CD4-positive, alpha-beta T cell (primary cell): ENCODE measurements at regions not wholly inside any gene's neighbourhood (a gene's known extent, or its start where the extent isn't known, plus 50 kb on each side); places are given as distances from the start of the nearest gene placed in this dataset.

ENCODE experiments used
- ATAC-seq: fragments of 200-7000 bp; cut with Tn5 transposase; one replicate; pipeline ENCODE4 v1.10.0; 2022; ENCODE audit warnings: mild to moderate bottlenecking; ENCODE audit not compliant: poor library complexity
- CTCF ChIA-PET: fragments of 350-600 bp; sonication (Branson Sonifier 250); formaldehyde crosslinking; loops from one replicate; lab custom pipeline; 2021; ENCODE audit warnings: antibody characterized with exemption, inconsistent platforms; lab: Charles Lee
- POLR2A ChIA-PET: fragments of 350-600 bp; sonication (Branson Sonifier 250); formaldehyde crosslinking; loops from one replicate; lab custom pipeline; 2021; ENCODE audit warnings: antibody characterized with exemption, inconsistent platforms; lab: Charles Lee
- DNase-seq, 14 experiments: peaks; one replicate each; pipeline ENCODE4 v3.0.0-alpha.2; 2013 to 2020; ENCODE audit warnings: mixed read lengths in 2 of 14
- H3K27ac ChIP-seq, 2 donors: one replicate each; pipeline versions ENCODE4 v1.5.1 to v1.7.0; 2013; ENCODE audit warnings: low read length in 2 of 2, low read depth in 1 of 2, mild to moderate bottlenecking in 1 of 2
- H3K27me3 ChIP-seq, 2 experiments: 1 replicate in 1 of 2; 2 replicates in 1 of 2; pipeline versions ENCODE4 v1.6.1 to v1.7.0; 2013; ENCODE audit warnings: low read length in 2 of 2, control low read depth in 1 of 2, mild to moderate bottlenecking in 1 of 2, moderate library complexity in 1 of 2; ENCODE audit not compliant: insufficient read depth in 2 of 2, control insufficient read depth in 1 of 2
- H3K36me3 ChIP-seq: one replicate; pipeline ENCODE4 v1.6.1; 2013; ENCODE audit warnings: low read length, control low read depth; ENCODE audit not compliant: insufficient read depth
- H3K4me1 ChIP-seq: one replicate; pipeline ENCODE4 v1.6.1; 2013; ENCODE audit warnings: low read length, control low read depth; ENCODE audit not compliant: insufficient read depth
- H3K4me3 ChIP-seq: one replicate; pipeline ENCODE4 v1.5.1; 2013; ENCODE audit warnings: mild to moderate bottlenecking, low read length, moderate library complexity
- H3K9me3 ChIP-seq, 2 experiments: 1 replicate in 1 of 2; 2 replicates in 1 of 2; pipeline versions ENCODE4 v1.6.1 to v1.7.0; 2013; ENCODE audit warnings: low read length in 2 of 2, mild to moderate bottlenecking in 2 of 2, control low read depth in 1 of 2, moderate library complexity in 1 of 2; ENCODE audit not compliant: control insufficient read depth in 1 of 2, insufficient read depth in 1 of 2
- H3K27ac Mint-ChIP-seq: one replicate; pipeline ENCODE4 v1.8.0; 2020; ENCODE audit warnings: mixed read lengths
- H3K27me3 Mint-ChIP-seq: one replicate; pipeline ENCODE4 v1.8.0; 2021; ENCODE audit warnings: mixed read lengths
- H3K36me3 Mint-ChIP-seq: one replicate; pipeline ENCODE4 v1.8.0; 2021; ENCODE audit warnings: low read depth, mixed read lengths
- H3K4me1 Mint-ChIP-seq: one replicate; pipeline ENCODE4 v1.8.0; 2021; ENCODE audit warnings: low read depth, mixed read lengths
- H3K4me3 Mint-ChIP-seq: one replicate; pipeline ENCODE4 v1.8.0; 2020; ENCODE audit warnings: mild to moderate bottlenecking, mixed read lengths
- H3K9me3 Mint-ChIP-seq: one replicate; pipeline ENCODE4 v1.8.0; 2020; ENCODE audit warnings: mixed read lengths
- CTCF ChIP-seq: fragments of 200-600 bp; IDR thresholded peaks from one replicate; pipeline ENCODE4 v1.8.0; 2022; ENCODE audit warnings: antibody characterized with exemption, mild to moderate bottlenecking
- intact Hi-C, 2 experiments: fragments of 100-400 bp; cut with DNase I in 1 of 2; cut with micrococcal nuclease in 1 of 2; formaldehyde crosslinking; loops; one replicate each; pipeline versions ENCODE4 v1.15.1 to v1.9.0; 2023 to 2025; cut with DNase I, micrococcal nuclease

DNA sequence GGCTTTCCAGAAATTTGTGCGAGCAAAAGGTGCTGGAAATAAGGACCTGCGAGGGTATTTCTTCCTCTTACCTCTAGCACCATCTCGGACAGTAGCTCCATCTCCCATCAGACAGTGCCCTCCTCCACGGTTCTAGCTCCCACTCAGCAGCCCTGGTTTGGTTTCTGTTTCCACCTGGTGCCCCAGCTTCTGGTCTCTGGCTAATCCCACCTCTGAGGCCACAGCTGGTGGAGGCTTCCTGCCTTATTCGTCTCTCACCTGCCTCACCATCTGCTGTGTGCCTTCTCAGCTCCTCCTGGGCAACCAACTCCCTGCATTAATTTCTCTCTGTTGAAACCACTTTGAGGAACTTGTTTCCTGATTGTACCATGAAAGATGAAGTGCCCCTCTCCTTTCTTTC, 162.4 kb upstream of the CDYL start:
- POLR2A ChIA-PET, result no interaction called here

DNA sequence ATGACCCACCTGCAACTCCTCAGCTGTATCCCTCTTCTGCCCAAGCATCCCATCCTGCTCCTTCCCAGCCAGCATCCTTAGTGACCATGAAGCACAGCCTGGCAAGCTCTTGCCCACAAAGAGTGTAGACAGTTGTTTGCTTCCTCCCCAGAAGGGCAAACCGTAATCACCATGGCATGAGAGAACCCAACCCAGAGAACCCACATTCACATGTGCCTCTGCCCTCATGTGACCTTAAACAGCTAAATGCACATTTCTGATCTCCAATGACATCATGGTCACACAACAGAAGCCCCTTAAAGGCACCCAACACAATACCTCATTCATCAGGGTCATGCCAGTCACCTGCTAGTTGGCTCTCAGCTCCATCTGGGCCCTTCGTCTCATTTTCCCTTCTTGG, 162.8 kb upstream of the CDYL start:
- H3K27ac Mint-ChIP-seq, result no peak overlapping the region
- ATAC-seq (no peak), DNase-seq (no peak)
- peaks cover 4% of the 10 kb centered on the region for H3K4me1 Mint-ChIP-seq
- TF ChIP-seq CTCF, result no peak
- H3K4me1 ChIP-seq, result peaks cover 7% of the 10 kb centered on the region
- no peaks in the 10 kb centered on the region for H3K9me3 Mint-ChIP-seq
- POLR2A ChIA-PET, result no interaction called here
- H3K4me3 Mint-ChIP-seq, result no peak overlapping the region
- no peaks in the 10 kb centered on the region for H3K36me3 Mint-ChIP-seq
- intact Hi-C loops, result no loop called here
- H3K27ac ChIP-seq, result no peak overlapping the region
- no peaks in the 10 kb centered on the region for H3K36me3 ChIP-seq
- no peaks in the 10 kb centered on the region for H3K27me3 ChIP-seq
- peaks cover 10% of the 10 kb centered on the region for H3K27me3 Mint-ChIP-seq
- CTCF ChIA-PET, result no interaction called here
- H3K9me3 ChIP-seq, result peaks cover 0 to 6% of the 10 kb centered on the region in 2 experiments
- H3K4me3 ChIP-seq, result no peak overlapping the region

More for the DNA sequence above, 162.4 kb upstream of the CDYL start:
- no peak for TF ChIP-seq CTCF
- no peaks in the 10 kb centered on the region for H3K9me3 Mint-ChIP-seq
- peaks cover 4% of the 10 kb centered on the region for H3K4me1 Mint-ChIP-seq
- intact Hi-C loops, result no loop called here
- DNase-seq (no peak), ATAC-seq (no peak)
- peaks cover 10% of the 10 kb centered on the region for H3K27me3 Mint-ChIP-seq
- H3K9me3 ChIP-seq, result peaks cover 0 to 2% of the 10 kb centered on the region in 2 experiments
- no peaks in the 10 kb centered on the region for H3K36me3 ChIP-seq
- no peaks in the 10 kb centered on the region for H3K27me3 ChIP-seq
- H3K4me1 ChIP-seq, result peaks cover 7% of the 10 kb centered on the region
- H3K4me3 ChIP-seq, result no peak overlapping the region
- no peaks in the 10 kb centered on the region for H3K36me3 Mint-ChIP-seq
- CTCF ChIA-PET, result no interaction called here
- no peak overlapping the region for H3K27ac Mint-ChIP-seq
- no peak overlapping the region for H3K4me3 Mint-ChIP-seq
- no peak overlapping the region for H3K27ac ChIP-seq

GRCh38 chr6:4612636-4613171, 163.5 kb upstream of the CDYL start:
- Mint-ChIP-seq H3K27me3 (peaks cover 10% of the 10 kb centered on the region), H3K4me1 (peaks cover 4% of the 10 kb centered on the region), H3K4me3 (no peak overlapping the region), H3K9me3 (no peaks in the 10 kb centered on the region), H3K27ac (no peak overlapping the region), H3K36me3 (no peaks in the 10 kb centered on the region)
- no peak for ATAC-seq
- no peak for DNase-seq
- Histone ChIP-seq H3K27me3 (no peaks in the 10 kb centered on the region), H3K27ac (no peak overlapping the region), H3K4me1 (peaks cover 7% of the 10 kb centered on the region), H3K36me3 (no peaks in the 10 kb centered on the region), H3K9me3 (peaks cover 0 to 6% of the 10 kb centered on the region in 2 experiments), H3K4me3 (no peak overlapping the region)
- intact Hi-C loops, result no loop called here
- no peak for TF ChIP-seq CTCF
- CTCF ChIA-PET, result no interaction called here
- POLR2A ChIA-PET, result no interaction called here
